AML-193 (cell line): ENCODE measurements at regions not wholly inside any gene's neighbourhood (a gene's known extent, or its start where the extent isn't known, plus 50 kb on each side); places are given as distances from the start of the nearest gene placed in this dataset.

Experiments
- DNase-seq, 2 experiments: peaks; one replicate each; lab custom pipeline; 2025; lab: John Stamatoyannopoulos, UW

DNA sequence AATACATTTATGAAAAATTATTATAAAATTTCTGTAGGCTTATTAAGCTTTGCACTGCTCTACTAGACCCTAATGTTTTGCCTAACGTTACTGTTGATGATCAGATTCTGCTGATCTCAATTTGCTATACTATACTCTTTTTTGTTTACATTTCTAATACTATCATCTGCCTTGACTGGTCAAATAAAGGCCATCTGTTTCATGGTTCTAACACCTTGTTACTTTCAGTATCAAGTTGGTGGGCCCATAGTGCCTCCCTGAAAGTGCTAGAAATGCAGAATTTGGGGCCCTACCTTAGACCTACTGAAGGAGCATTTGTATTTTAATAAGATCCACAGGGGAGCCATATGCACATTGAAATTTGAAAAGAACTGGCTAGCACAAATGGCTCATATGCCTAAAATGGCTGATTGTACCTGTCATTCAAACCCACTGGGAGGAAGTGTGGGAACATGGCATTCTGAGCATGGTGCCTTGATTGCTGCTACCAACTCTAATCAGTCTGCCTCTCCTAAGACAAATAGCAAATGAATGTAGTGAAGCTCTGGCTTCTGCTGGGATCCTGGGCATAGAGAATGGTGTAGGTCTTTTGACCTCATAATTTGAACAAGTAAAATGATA is 199.1 kb upstream of the BTBD3 start:
- DNase-seq: no peak

GRCh38 chr20:11719153-11719552 is 198.5 kb upstream of the BTBD3 start:
- DNase-seq: no peak

GRCh38 chr20:11721411-11721810 is 196.3 kb upstream of the BTBD3 start:
- no peak for DNase-seq

DNA sequence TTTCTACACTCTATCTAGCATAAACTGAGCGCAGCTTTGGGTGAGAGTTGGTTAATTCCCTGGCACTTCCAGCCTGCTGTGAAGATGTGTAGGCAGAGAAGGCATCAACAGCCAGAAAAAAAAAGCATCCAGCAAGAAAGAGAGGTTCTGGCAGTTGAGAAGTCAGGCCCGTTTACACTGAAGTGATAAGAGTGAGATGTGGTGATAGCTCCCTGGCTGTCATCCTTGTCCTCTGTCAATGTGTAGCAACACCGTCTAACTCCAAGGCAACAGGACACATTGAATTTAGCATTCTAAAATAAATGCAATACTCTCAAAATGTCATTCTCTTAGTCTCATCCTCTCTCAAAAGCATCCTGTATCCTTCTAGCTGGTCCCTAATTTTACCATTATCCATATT is 193.6 kb upstream of the BTBD3 start:
- DNase-seq: no peak

GRCh38 chr20:11726026-11726425 is 191.7 kb upstream of the BTBD3 start:
- DNase-seq: no peak

DNA sequence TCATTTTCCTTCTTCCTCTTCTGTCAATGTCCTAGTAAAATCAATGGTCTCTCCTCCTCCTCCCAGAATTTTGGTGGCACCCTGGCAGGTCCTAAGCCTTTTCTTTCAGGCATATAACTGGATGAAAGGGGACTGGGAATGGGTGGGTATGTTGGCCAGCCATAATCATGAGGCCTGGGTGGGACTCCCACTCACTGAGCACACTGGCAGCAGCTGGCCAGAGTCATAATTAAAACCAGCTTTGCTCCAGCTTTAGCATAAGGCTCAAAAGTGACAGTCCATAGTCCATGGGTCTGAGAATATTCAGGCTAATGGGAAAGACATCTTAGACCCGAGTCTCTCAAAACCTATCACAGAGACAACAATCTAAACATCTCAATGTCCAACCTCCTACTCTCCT is 190.0 kb upstream of the BTBD3 start:
- no peak for DNase-seq

DNA sequence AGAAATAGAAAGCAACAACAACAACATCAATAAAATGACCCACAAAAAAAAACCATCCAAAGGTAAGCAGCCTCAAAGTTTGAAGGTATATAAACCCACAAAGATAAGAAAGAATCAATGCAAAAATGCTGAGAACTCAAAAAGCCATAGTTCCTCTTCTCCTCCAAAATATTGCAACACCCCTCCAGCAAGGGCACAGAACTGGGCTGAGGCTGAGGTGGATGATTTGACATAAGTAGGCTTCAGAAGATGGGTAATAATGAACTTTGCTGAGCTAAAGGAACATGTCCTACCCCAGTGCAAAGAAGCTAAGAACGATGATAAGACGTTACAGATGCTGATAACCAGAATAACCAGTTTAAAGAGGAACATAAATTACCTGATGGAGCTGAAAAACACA is 188.8 kb upstream of the BTBD3 start:
- DNase-seq: no peak

DNA sequence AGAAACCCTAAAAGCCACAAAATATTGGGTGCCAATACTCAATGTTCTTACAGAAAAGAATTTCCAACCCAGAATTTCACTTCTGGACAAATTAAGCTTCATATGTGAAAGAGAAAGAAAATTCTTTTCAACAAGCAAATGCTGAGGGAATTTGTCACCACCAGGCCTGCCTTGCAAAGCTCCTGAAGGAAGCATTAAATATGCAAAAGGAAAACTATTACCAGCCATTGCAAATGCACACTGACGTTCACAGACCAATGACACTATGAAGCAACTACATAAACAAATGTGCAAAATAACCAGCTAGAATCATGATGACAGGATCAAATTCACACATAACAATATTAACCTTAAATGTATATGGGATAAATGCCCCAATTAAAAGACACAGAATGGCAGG is 187.9 kb upstream of the BTBD3 start:
- no peak for DNase-seq

DNA sequence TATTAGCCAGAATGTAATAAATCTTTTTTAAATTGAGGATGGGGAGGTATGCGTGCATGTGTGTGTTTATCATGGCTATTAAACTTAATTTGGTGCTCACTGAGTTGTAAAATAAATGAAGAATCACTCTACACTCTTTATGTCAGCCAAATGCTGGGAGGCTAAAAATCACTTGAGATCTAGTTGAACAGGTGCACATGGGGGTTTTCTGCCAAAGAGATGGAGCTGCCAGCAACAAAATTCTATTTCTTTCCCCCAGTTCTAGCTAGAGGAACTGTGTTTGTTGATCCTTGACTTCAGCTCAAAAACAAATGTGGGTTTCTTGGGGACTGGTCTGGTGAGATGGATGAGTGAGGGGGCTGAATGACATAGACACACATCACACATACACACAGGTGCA is 183.3 kb upstream of the BTBD3 start:
- DNase-seq: no peak

DNA sequence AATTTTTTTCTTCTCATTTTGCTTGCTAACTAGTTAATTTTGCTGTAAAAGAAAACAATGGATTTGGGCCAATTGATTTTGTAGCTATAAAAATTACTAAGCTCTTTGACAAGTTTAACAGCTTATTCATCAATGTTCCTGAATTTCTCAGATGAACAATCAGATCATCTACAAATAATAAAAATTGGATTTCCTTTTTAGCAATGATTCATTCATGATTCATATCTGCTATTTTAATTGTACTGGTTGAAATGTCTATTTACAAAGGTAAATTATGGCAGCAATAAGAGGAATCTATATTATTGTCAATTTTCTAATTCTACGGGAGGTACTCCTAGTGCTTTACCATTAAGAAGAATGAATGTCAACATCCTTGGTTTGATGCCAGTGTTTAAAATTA is 178.8 kb upstream of the BTBD3 start:
- DNase-seq: no peak

GRCh38 chr20:11740975-11741374 is 176.7 kb upstream of the BTBD3 start:
- no peak for DNase-seq

GRCh38 chr20:11745145-11745544 is 172.5 kb upstream of the BTBD3 start:
- DNase-seq: no peak

DNA sequence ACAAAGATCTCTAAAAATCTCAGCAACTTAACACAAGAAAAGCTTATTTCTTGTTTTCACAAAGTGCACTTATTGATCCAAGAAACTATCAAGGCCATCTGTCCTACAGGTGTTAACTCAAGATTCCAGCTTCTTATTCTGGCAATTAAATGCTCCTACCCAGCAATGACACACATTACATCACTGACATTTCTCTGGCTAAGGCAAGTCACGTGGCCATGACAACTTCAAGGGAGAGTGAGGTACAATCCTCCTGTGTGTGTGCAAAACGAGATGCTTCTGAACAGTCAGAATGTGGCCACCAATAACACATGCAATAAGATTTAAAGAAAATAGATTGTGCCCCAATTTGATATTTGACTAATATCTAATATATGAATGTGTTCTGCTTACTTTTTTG is 169.3 kb upstream of the BTBD3 start:
- DNase-seq: no peak

DNA sequence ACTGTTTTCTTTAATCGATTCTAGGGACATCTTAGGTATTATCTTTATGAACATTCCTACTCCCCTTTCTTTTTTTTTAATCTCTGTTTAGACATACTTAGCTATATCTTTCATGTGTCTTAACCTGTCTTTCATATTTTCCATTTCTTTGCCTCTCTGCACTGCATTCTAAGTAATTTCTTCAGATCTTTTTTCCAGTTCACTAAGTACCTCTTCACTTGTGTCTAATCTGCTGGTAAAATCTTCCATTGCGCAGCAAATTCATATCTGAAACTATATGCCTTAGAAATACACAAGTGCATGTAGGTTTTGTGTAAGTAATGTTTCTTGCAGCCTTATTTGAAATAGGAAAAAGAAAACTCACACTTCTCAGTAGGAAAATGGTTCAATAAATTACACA is 165.4 kb upstream of the BTBD3 start:
- no peak for DNase-seq

DNA sequence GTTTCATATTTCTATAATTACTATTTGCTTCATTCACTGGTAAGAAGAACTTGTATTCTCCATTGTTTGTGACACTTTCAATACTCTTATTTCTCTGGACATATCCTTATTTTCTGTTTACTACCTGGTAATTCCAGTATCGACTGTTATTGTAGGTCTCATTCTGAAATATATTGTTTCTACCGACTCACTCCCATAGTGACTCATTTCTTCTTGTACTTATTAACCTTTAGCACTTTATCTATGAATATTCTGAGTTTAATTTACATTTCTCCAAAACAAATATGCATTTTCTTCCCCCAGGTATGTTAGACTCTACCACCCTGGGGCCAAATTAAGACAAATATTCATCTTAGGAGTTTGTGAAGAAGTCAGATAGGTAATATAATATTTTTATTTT is 164.5 kb upstream of the BTBD3 start:
- DNase-seq: no peak

DNA sequence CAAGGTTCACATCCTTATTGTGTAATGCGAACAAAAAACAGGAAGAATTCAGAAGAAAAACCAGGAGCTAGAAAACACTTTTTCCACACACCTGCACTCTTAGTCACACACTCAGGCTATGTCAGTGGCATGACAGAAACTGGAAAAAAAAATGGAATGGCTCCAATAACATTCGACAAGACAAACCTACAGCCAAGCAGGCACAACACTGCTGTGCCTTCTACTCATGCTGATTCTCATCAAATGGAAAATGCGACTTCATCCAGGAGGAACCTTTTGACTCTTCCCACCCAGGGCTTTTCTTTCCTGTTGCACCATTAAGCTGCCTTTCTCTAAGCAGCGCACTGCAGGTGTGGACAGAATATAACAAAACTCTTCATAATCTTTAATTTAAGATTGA is 163.2 kb upstream of the BTBD3 start:
- no peak for DNase-seq

DNA sequence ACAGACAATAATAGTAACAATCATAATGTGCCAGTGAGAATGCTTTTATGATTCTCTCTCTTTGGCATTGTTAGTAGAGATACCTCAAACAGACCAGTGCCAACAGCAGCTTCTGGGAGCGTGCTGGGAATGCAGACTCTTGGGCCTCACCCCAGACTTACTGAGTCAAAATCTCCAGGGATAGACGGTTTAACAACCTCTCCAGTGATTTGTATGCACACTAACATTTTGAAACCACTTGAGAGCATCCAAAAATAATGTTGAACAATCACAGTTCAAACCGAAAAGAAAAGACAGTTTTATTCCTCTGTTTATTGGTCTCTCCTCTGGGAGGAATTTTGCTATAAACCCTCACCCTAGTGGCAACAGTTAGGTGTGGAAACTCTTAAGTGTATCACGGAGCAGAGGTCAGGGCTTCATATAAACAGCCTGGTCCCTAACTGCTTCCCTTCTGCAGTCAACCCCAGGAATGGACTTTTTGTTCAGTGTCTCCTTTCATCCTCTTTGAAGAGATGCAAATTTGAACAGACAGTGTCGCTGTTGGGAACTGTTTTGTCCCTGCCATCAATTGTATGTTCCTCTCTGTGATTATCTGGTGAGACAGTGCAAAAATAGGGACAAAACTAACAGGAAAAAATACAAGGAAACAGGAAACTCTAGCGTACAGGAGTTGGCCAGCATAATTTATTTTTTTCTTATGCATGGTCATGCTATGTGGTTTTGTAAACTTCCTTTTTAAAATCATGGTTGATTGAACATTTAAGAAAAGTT is 162.4 kb upstream of the BTBD3 start:
- no peak for DNase-seq

DNA sequence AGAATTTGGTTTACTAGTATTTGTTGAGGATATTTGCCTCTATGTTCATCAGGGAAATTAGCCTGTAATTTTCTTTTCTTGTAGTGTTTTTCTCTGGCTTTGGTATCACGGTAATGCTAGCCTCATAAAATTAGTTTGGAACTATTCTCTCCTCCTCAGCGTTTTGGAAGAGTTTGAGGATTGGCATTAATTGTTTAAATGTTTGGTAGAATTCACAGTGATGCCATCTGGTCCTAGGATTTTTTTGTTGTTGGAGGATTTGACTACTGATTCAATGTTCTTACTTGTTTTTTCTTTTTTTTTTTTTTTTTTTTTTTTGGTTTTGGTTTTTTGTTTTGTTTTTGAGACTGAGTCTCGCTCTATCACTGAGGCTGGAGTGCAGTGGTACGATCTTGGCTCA is 156.2 kb upstream of the BTBD3 start:
- no peak for DNase-seq

DNA sequence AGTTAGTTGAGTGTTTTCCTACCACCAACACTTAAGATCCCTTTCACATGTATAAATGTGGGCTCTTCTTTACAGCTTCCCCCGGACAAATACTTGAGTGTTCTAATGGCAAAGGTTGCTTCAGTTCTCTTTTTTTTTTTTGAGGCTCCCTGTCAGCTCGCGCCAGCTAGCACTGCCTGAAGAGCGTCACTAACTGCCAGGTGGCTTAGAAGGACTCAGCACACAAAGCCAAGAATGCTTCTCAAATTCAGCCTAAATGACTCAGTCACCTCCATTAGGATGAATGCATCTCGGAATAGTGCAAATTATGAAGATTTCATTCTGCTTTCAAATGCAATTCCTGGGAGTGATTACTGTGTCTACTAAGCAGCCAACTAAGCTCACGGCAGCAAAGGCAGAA is 150.7 kb upstream of the BTBD3 start:
- no peak for DNase-seq

DNA sequence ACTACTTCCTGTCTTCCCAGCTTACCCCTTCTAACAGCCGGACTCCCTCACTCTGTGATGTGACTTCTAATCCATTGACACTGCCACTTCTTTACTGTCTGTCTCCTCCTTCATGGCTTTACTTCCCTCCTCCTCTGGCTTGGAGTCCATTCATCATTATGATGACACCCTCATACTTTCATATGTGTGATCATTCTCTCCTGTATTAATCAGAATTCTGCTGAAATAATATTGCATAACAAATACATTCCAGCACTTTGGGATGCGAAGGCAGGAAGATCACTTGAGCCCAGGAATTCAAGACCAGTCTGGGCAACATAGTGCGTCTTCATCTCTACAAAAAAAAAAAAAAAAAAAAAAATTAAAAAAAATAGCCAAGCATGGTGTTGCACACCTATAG is 147.9 kb upstream of the BTBD3 start:
- no peak for DNase-seq

DNA sequence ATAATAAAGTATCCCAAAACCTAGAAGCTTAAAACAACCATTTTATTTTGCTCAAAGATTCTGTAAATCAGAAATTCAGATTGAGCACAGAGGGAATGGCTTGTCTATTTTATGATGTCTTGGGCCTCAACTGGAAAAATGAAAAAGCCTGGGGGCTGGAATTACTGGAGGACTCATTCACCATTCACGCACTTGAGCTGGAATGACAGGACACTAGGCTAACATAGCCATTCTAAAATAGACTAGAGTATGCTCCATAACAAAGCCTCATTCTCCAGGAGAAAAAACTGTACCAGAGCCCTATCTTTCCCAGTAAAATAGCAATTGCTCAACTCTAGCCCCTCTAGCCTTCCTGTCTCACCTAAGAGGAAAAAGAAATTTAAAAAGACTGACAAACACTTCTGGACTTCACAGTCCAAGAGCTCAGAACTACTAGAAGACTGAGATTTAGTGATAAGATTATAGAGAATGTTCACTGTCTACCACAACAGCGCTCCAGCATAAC is 145.4 kb upstream of the BTBD3 start:
- no peak for DNase-seq

GRCh38 chr20:11776687-11777086 is 141.0 kb upstream of the BTBD3 start:
- no peak for DNase-seq

GRCh38 chr20:11777387-11778205 is 140.1 kb upstream of the BTBD3 start:
- no peak for DNase-seq
